ENCODE measurements at regions not wholly inside any gene's neighbourhood (a gene's known extent, or its start where the extent isn't known, plus 50 kb on each side); places are given as distances from the start of the nearest gene placed in this dataset.
"Not testable (repeated sequence)": the region's sequence is repeated elsewhere in the genome, so short reads cannot be mapped to it uniquely, and the experiment has no call there.

- DNase-seq (ENCODE audit: low read depth): no peak
Observed at GRCh38 chr13:109400624-109401257, 385.6 kb downstream of the IRS2 start.

- no peak for DNase-seq (ENCODE audit: low read depth)
Observed at GRCh38 chr13:109400209-109400608, 386.2 kb downstream of the IRS2 start.

- DNase-seq (ENCODE audit: low read depth): not testable (repeated sequence)
Observed at GRCh38 chr13:109398071-109398470, 388.3 kb downstream of the IRS2 start.

GRCh38 chr13:109397285-109397684 is 389.1 kb downstream of the IRS2 start:
- no peak for DNase-seq (ENCODE audit: low read depth)

GRCh38 chr13:109396266-109396665 is 390.1 kb downstream of the IRS2 start:
- DNase-seq (ENCODE audit: low read depth): no peak

- DNase-seq (ENCODE audit: low read depth): no peak
Observed at GRCh38 chr13:109395014-109395413, 391.4 kb downstream of the IRS2 start.

GRCh38 chr13:109394311-109394988 is 391.9 kb downstream of the IRS2 start:
- no peak for DNase-seq (ENCODE audit: low read depth)

- DNase-seq (ENCODE audit: low read depth): no peak
Observed at GRCh38 chr13:109393045-109393444, 393.3 kb downstream of the IRS2 start.

- no peak for DNase-seq (ENCODE audit: low read depth)
Observed at GRCh38 chr13:109390391-109390790, 396.0 kb downstream of the IRS2 start.

- DNase-seq (ENCODE audit: low read depth): no peak
Observed at GRCh38 chr13:109389892-109390345, 396.5 kb downstream of the IRS2 start.

GRCh38 chr13:109389456-109389855 is 396.9 kb downstream of the IRS2 start:
- DNase-seq (ENCODE audit: low read depth): no peak

- no peak for DNase-seq (ENCODE audit: low read depth)
Observed at GRCh38 chr13:109387471-109387870, 398.9 kb downstream of the IRS2 start.

GRCh38 chr13:109385242-109385560 is 401.2 kb downstream of the IRS2 start:
- no peak for DNase-seq (ENCODE audit: low read depth)

- DNase-seq (ENCODE audit: low read depth): peak; percentile 54
Observed at GRCh38 chr13:109384491-109385241, 401.7 kb downstream of the IRS2 start.

GRCh38 chr13:109383683-109384082 is 402.7 kb downstream of the IRS2 start:
- DNase-seq (ENCODE audit: low read depth): no peak

- DNase-seq (ENCODE audit: low read depth): no peak
Observed at GRCh38 chr13:109381546-109382180, 404.7 kb downstream of the IRS2 start.

GRCh38 chr13:109380457-109380856 is 405.9 kb downstream of the IRS2 start:
- DNase-seq (ENCODE audit: low read depth): no peak

GRCh38 chr13:109379930-109380329 is 406.5 kb downstream of the IRS2 start:
- no peak for DNase-seq (ENCODE audit: low read depth)

- DNase-seq (ENCODE audit: low read depth): no peak
Observed at GRCh38 chr13:109376936-109377335, 409.4 kb downstream of the IRS2 start.

GRCh38 chr13:109374609-109375200 is 411.7 kb downstream of the IRS2 start:
- no peak for DNase-seq (ENCODE audit: low read depth)

GRCh38 chr13:109372666-109373065 is 413.7 kb downstream of the IRS2 start:
- DNase-seq (ENCODE audit: low read depth): no peak

- no peak for DNase-seq (ENCODE audit: low read depth)
Observed at GRCh38 chr13:109371066-109371465, 415.3 kb downstream of the IRS2 start.

Measured in fibroblast of the conjunctiva (primary cell).